KMS-11 (cell line): ENCODE measurements at regions not wholly inside any gene's neighbourhood (a gene's known extent, or its start where the extent isn't known, plus 50 kb on each side); places are given as distances from the start of the nearest gene placed in this dataset.

Source experiments
- H2AFZ ChIP-seq: fragments of 200-600 bp; sonication (generic); 2 replicates; pipeline ENCODE4 v1.6.1; 2016; ENCODE audit warnings: antibody characterized with exemption, mixed run types, low read depth
- H3K27ac ChIP-seq: fragments of 200-600 bp; sonication (generic); 2 replicates; pipeline ENCODE4 v1.6.1; 2016; ENCODE audit warnings: mild to moderate bottlenecking, mixed run types
- H3K27me3 ChIP-seq: fragments of 200-600 bp; sonication (generic); 2 replicates; pipeline ENCODE4 v1.6.1; 2017; ENCODE audit warnings: mild to moderate bottlenecking, low read depth, mixed run types, moderate library complexity; ENCODE audit not compliant: insufficient read depth
- H3K36me3 ChIP-seq: fragments of 200-600 bp; sonication (generic); 2 replicates; pipeline ENCODE4 v1.6.1; 2017; ENCODE audit warnings: mild to moderate bottlenecking, mixed run types; ENCODE audit not compliant: insufficient read depth
- H3K4me1 ChIP-seq: fragments of 200-600 bp; sonication (generic); 2 replicates; pipeline ENCODE4 v1.6.1; 2016; ENCODE audit warnings: mild to moderate bottlenecking, low read depth, mixed run types; ENCODE audit not compliant: poor library complexity, severe bottlenecking
- H3K4me2 ChIP-seq: fragments of 200-600 bp; sonication (generic); 2 replicates; pipeline ENCODE4 v1.7.0; 2016; ENCODE audit warnings: mild to moderate bottlenecking, mixed run types
- H3K4me3 ChIP-seq: fragments of 200-600 bp; sonication (generic); IDR thresholded peaks from 2 replicates; pipeline ENCODE4 v1.6.1; 2017; ENCODE audit warnings: low read depth, low read length, mixed read lengths; ENCODE audit not compliant: insufficient read depth
- H3K79me2 ChIP-seq: fragments of 200-600 bp; sonication (generic); 2 replicates; pipeline ENCODE4 v1.6.1; 2016; ENCODE audit warnings: low read depth, mixed run types; ENCODE audit not compliant: insufficient read depth
- H3K9ac ChIP-seq: fragments of 200-600 bp; sonication (generic); 2 replicates; pipeline ENCODE4 v1.6.1; 2016; ENCODE audit warnings: mild to moderate bottlenecking, mixed run types
- H4K20me1 ChIP-seq: fragments of 200-600 bp; sonication (generic); 2 replicates; pipeline ENCODE4 v1.6.1; 2016; ENCODE audit warnings: mild to moderate bottlenecking, mixed run types; ENCODE audit not compliant: insufficient read depth
- CTCF ChIP-seq: fragments of 200-600 bp; sonication (generic); conservative IDR thresholded peaks from 2 replicates; pipeline ENCODE4 v1.6.1; 2017; ENCODE audit warnings: low read depth, mild to moderate bottlenecking, antibody characterized with exemption, low read length, moderate library complexity, mixed read lengths

- H3K4me3 ChIP-seq, result no peak overlapping the region
- H3K27ac ChIP-seq, result no peak overlapping the region
- H3K4me2 ChIP-seq, result no peak overlapping the region
- no peaks in the 10 kb centered on the region for H3K27me3 ChIP-seq
- H3K9ac ChIP-seq, result no peak overlapping the region
- H3K36me3 ChIP-seq, result no peaks in the 10 kb centered on the region
- TF ChIP-seq CTCF, result no peak
- H3K79me2 ChIP-seq, result no peaks in the 10 kb centered on the region
- no peaks in the 10 kb centered on the region for H4K20me1 ChIP-seq
- H2AFZ ChIP-seq, result no peak overlapping the region
- no peaks in the 10 kb centered on the region for H3K4me1 ChIP-seq
These were observed 458.2 kb upstream of the RUNX1 start for GRCh38 chr21:35507181-35507759.

- H4K20me1 ChIP-seq, result no peaks in the 10 kb centered on the region
- no peak overlapping the region for H2AFZ ChIP-seq
- H3K27ac ChIP-seq, result no peak overlapping the region
- no peak for TF ChIP-seq CTCF
- H3K79me2 ChIP-seq, result no peaks in the 10 kb centered on the region
- no peak overlapping the region for H3K4me3 ChIP-seq
- no peak overlapping the region for H3K4me2 ChIP-seq
- no peaks in the 10 kb centered on the region for H3K27me3 ChIP-seq
- no peaks in the 10 kb centered on the region for H3K4me1 ChIP-seq
- H3K9ac ChIP-seq, result no peak overlapping the region
- no peaks in the 10 kb centered on the region for H3K36me3 ChIP-seq
These were observed 457.7 kb upstream of the RUNX1 start for GRCh38 chr21:35506771-35507170.

- H3K4me3 ChIP-seq, result no peak overlapping the region
These were observed 457.2 kb upstream of the RUNX1 start for GRCh38 chr21:35506352-35506751.

GRCh38 chr21:35504951-35505466, 455.9 kb upstream of the RUNX1 start:
- Histone ChIP-seq H3K4me3 (no peak overlapping the region), H3K27ac (no peak overlapping the region), H3K36me3 (no peaks in the 10 kb centered on the region), H3K9ac (no peak overlapping the region), H2AFZ (no peak overlapping the region), H3K27me3 (no peaks in the 10 kb centered on the region), H4K20me1 (no peaks in the 10 kb centered on the region), H3K79me2 (no peaks in the 10 kb centered on the region), H3K4me1 (no peaks in the 10 kb centered on the region), H3K4me2 (no peak overlapping the region)
- TF ChIP-seq CTCF, result no peak

More at GRCh38 chr21:35506352-35506751, 457.2 kb upstream of the RUNX1 start:
- Histone ChIP-seq H3K27me3 (no peaks in the 10 kb centered on the region), H3K36me3 (no peaks in the 10 kb centered on the region), H3K4me2 (no peak overlapping the region), H3K79me2 (no peaks in the 10 kb centered on the region), H2AFZ (no peak overlapping the region), H3K4me1 (no peaks in the 10 kb centered on the region), H4K20me1 (no peaks in the 10 kb centered on the region), H3K27ac (no peak overlapping the region), H3K9ac (no peak overlapping the region)
- no peak for TF ChIP-seq CTCF
